HG03108 (cell line): ENCODE measurements at regions not wholly inside any gene's neighbourhood (a gene's known extent, or its start where the extent isn't known, plus 50 kb on each side); places are given as distances from the start of the nearest gene placed in this dataset.
"Not testable (repeated sequence)": the region's sequence is repeated elsewhere in the genome, so short reads cannot be mapped to it uniquely, and the experiment has no call there.

ENCODE experiments used
- ATAC-seq: cut with Tn5 transposase; IDR thresholded peaks from one replicate; pipeline ENCODE4 v1.9.1; 2021; ENCODE audit warnings: moderate library complexity; ENCODE audit not compliant: unreplicated experiment

DNA sequence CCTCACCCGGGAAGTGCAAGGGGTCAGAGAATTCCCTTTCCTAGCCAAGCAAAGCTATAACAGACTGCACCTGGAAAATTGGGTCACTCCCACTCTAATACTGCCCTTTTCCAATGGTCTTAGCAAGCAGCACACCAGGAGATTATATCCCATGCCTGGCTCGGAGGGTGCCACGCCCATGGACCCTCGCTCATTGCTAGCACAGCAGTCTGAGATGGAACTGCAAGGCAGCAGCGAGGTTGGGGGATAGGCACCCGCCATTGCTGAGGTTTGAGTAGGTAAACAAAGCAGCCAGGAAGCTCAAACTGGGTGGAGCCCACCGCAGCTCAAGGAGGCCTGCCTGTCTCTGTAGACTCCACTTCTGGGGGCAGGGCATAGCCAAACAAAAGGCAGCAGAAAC is 386.5 kb downstream of the CENPW start:
- not testable (repeated sequence) for ATAC-seq

DNA sequence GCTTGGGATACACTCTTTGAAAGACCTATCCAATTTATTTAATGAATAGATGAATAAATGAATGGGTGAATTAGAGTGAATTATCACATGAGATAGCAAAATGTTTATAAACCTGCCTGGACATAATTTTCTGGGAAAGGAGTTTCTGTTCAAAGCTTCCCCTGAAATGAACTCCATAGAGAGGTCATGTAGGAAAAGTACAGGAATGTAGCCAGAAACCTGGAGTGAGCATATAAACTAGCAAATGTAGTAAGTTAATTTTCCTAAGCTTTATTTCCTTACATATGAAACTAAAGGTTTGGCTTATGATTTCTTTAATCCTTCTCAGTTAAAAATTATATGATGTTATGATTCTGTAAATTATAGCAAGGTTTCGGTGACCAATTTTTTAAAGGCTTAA is 380.3 kb upstream of the RSPO3 start:
- ATAC-seq = no peak

DNA sequence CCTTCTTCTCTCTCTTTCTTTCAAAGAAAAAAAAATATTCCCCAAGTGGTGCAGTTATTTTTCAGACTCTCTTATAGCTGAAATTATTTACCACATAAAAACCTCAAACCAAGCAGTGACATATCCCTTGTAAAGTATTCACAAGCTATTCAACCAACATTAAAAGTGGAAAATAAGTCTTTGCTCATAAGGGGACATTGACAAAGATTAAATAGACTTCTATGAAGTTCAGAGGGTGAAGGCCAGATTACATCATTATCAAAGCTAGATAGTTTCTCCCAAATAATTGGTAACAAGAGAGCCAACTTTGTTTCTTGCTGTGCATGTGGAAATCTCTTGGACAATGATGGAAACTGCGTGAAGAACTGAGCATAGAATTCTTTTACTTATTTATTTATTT is 379.8 kb upstream of the RSPO3 start:
- no peak for ATAC-seq

DNA sequence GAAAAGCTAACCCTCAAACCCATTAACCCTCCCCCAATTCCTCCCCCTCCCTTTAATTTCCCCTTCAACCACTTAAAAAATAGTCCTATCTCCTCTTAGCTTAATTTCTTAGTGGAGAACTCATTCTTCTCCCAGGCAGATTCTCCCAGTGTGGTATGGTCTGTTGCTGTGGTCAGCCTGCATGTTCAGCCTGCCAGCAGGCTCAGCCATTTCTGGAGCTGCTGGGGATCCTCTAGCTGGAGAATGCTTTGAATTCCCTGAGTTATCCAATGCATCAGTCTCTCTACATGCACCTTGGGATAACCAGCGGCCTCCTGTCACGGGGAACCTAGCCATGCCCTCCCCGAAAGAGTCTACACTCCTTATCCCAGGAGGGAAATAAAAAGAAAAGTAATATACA is 375.4 kb upstream of the RSPO3 start:
- ATAC-seq = no peak

DNA sequence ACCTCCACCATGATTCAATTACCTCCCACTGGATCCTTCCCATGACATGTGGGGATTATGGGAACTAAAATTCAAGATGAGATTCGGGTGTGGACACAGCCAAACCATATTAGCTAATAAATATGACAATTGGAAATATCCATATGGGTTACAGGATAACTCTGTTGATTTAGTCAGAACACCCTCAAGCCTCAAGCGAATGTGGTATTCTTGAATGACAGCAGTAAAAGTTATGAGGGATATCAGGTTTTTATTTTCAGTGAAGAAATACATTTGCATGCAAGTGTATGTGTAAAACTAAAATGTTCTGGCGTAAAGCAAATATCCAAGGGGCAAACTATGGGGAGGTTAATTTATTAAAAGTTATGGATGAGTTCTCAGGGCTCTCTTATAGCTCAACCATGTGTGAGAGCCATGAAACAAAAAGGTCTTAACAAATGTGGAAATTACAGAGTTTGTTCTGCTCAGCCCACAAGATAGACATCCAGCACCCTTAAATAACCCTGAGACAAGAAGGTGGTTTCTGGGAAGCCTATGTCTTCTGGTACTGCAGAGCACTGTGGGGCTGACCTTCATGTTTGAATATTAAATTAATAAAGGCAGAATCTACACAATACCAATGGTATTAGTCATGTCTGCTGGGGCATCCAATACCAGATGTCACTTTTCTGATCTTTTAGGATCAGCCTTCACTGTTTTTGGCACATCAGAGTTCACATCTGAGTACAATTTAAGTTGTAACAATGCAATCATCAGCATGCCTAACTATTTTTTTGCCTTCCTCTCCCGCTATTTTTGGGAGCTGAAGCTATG is 370.5 kb upstream of the RSPO3 start:
- ATAC-seq = no peak

DNA sequence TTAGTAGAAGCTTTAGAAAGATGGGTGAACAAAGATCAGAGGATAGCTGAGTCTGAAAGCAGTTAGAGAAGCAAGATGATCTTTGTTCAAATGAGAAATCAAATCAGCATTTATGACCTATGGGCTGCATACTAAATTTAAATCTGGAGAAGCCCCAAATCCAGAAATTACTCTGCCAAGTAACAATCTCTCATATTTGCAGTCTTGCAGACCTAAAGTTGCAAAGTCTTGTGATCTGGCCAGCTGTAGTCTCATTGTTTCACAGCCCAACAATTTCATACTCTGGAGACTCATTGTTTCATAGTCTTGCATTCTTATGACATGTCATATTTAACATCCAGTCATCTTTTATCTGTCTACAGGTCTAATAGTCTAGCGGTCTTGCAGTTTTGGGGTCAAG is 364.9 kb upstream of the RSPO3 start:
- ATAC-seq = no peak

DNA sequence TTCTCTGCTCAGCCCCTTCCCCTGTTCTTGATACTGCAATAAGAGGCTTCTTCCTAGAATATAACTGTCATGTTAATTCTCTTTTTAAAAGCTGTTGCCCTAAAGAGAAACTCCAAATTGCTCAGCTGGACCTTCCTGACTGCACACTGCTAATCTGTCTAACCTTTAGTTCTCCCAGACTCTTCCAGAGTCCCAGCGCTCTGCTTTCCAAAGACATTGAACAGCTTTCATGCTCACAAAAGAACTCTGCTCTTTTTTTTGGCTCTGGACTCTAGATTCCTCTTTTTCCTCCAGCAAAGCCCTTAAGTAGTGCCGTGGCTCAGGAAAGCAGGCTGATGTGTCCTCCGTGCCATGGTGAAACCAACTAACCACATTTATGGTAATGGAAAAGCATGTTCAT is 356.6 kb upstream of the RSPO3 start:
- ATAC-seq = no peak

DNA sequence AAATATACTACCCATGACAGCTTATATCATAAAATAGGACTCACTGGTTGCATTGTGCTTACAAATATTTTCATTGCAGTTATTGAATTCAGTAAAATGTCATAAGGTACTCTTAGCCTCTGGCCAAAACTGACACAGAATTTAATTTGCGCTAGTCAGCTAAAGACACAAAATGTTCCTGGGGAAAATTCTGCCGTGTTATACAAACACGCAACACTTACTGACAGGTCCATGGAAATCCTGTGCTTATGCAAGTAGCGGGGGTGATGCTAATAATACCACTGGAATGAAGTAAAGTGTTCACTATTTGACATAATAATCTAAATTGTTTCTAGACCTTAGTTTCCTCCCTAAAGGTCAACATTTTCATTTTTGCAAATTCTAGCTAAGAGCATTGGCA is 354.4 kb upstream of the RSPO3 start:
- ATAC-seq = no peak

DNA sequence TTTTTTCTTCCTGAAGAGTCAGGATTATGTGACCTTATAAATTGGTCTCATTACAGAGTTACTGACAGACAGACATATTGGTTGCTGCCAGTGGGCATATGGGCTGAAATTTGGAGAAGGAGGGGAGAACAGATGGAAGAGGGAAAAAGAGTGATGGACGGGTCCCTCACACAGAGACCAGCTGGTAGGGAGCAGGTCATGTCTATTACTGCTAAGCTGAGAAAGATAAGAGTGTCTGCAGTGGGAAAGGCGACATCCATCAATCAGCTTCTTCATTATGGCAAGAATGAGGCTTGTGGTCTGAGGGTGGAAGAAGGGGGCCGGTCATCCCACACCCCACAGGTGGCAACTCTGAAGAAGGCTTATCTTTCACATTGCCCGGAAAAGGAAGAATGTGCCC is 353.8 kb upstream of the RSPO3 start:
- no peak for ATAC-seq

DNA sequence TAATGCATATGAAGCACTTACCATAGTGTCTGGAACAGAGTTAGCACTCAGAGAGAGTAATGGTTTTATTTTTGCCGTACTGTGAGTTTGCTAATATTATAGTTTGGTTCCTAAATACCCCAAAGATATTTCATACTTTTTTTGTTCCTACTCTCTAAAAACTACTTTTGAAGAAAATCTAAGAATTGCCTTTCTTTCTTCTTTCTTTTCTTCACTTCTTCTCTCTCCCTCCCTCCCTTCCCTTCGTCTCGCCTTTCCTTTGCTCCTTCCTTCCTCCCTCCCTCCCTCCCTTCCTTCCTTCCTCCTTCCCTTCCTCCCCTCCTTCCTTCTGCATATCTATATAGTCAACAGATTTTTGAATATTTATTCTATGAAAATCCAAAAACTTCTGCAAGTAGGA is 351.7 kb upstream of the RSPO3 start:
- ATAC-seq = no peak

DNA sequence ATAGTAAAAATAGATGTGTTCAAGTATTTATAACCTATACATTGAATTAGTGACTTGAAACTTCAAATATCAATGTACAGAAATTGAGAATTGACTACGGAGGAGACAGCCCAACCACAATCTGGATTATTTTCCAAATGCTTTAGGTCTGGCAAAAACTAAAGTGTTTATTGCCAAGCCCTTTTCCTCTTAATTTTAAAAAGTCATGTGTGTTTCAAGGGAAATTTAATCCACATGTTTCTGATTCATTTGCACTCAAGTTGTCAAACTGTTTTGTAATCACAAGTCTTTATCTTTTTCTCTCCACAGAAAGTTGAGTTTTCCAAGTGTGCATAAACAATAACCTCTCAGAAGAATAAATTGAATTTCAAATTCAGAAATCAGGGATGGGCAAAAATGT is 350.8 kb upstream of the RSPO3 start:
- ATAC-seq = no peak

DNA sequence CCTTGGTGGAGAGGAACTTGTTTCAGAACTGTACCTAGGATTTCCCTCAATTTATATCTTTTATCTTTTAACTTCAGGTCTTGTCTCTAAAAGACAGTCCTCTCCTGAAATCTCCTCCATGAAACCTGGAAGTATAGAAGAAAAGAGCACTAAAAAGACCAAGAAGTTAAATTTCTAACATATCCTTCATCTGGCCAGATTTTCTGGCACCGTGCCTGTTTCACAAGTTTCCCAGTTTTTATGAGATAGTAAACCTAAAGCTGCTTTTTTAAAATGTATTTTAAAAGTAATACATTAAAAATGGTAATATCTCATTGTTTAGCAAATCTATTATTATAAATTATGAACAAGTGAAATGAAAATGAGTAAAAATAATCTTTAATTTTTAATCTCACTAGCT is 348.3 kb upstream of the RSPO3 start:
- no peak for ATAC-seq

DNA sequence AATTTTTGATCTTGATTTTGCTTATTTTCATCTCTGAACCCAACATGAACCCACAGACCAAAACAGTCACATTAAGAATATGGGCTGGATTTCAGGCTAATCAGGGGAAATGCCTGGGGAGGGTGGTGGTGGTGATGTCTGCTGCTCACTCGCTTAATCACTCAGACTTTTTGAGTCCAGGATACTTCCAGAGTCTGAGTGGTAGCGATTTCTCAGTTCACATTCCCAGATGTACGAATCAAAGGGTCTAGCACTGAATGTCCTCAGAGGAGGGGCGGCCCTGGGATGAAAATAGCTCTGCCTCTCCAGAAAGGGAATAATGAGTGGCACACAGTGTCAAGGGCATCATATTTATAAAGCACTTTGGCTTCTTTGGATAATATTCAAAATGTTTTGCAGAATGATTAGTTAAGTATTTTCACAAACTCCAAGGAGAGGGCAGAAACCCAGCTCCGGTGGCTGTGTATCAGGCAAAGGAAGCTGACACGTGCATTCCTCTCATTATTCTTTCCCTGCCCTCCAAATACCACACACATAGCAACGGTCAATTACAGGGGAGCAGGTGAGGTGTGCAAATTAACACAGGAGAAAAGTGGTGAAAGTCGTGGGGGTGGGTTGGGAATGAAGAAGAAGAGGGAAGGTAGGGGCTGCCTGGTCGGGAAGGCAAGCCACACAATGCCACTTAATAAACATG is 345.2 kb upstream of the RSPO3 start:
- ATAC-seq = no peak

DNA sequence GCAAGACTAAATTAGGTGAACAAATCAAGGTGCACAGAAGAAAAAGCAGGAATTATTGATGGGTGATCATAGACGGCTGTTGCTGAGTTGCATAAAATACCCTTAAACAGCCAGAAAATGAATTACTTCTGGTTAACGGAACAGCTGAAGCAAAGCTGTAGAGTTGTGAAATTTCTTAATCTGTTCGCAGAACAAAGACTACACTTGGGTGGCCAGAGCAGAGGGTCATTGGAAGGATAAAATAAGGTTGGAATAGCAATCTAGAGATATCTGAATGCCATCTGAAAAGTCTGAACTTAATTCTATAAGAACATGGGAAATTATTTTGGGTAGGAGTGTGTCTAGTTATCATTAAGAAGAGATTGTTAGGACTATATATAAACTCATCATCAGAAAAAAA is 339.1 kb upstream of the RSPO3 start:
- ATAC-seq = no peak

DNA sequence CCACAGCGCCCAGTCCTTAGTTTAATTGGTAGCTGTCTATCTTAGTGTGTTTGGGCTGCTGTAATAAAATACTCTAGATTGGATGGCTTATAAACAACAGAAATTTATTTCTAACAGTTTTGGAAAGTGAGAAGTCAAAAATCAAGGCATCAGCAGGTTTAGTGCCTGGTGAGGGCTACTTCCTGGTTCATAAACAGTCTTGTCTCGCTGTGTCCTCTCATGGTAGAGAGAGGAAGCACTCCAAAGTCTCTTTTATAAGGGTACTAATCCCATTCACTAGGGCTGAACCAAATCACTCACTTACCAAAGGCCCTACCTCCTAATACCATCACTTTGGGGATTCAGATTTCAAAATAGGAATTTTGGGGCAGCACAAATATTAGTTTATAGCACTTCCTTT is 336.9 kb upstream of the RSPO3 start:
- no peak for ATAC-seq

DNA sequence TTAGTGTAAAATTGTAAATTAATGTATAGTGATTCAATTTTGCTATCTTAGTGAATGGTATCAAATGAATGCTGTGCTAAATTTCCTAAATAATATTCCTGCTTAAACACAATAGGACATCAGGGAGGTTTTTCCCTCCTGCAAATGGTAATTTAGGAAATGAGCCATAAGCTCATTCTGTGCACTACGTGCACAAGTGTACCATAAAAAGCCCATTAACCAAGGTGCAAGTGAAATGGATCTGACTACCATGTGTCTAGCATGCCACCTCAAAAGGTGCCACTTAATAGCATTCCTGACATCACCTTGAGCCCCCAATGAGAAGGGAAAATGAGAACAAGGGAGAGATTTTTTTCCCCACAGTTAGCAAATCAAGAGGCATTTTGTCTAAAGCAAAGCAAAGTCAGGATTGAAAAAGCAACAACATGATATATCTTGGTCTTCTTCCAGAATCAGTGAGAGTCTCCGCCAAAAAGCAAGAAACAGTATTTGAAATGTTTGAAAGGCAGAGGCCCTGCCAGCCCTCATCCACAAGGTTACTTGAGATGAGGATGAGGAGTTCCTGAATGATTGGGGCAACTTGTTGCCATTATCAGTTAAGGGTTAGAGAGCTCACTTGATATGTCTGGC is 334.2 kb upstream of the RSPO3 start:
- ATAC-seq = no peak

DNA sequence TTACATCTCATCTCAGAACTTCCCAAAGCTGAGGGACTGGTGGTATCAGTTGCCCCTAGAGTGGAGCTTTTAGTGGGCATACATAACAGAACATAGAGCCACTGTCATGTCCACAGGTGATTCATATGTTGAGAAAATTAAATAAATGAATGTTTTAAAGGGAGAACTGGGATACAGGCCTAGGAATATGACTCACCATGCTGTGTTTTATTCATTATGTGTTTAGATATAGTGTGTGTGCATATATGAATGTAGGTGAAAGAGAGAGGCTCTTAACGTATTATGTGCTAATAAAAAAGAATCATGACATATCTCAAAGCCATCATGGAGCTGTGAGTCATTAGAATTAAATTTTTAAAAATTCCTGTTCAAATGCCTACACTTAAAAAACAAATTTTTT is 332.2 kb upstream of the RSPO3 start:
- no peak for ATAC-seq

DNA sequence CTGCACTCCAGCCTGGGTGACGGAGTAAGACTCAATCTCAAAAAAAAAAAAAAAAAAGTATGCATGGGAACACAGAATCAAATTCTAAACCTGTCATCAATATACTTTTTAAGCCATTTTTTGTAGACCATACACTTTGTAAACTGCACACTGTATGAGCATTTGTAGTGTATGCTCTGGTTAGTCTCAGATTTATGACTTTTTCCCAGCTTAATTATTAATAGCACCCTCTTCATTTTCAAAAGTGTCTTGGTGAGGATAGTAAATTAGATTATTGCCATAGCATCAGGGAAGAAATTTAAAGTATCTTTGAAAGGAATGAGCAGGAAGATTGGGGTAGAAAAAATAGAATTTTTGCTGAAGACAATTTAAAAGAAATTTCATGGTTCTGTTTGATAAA is 330.8 kb upstream of the RSPO3 start:
- ATAC-seq = no peak

DNA sequence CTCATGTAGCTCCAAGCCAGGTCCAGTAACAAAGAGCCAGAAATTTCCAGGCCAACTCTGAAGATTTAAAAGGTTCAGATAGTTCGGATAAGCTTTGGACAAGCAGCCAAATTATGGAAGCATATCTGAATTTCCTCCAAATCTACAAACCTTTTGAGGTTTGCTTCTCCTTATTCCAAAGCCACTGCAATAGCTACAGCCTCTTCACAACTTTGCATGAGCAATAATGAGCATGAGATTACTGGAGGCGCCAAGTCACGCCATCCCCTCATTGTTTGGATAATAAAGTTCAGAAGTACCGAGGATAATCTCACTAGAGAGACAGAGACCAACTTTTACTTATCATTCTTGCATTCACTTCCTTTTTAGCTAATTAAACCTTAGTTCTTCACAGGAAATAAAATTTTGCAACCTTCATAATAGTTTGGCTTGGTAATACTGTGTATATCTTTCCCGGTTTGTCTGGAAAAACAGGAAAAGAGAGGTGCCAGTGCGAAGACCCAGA is 329.6 kb upstream of the RSPO3 start:
- ATAC-seq = no peak

DNA sequence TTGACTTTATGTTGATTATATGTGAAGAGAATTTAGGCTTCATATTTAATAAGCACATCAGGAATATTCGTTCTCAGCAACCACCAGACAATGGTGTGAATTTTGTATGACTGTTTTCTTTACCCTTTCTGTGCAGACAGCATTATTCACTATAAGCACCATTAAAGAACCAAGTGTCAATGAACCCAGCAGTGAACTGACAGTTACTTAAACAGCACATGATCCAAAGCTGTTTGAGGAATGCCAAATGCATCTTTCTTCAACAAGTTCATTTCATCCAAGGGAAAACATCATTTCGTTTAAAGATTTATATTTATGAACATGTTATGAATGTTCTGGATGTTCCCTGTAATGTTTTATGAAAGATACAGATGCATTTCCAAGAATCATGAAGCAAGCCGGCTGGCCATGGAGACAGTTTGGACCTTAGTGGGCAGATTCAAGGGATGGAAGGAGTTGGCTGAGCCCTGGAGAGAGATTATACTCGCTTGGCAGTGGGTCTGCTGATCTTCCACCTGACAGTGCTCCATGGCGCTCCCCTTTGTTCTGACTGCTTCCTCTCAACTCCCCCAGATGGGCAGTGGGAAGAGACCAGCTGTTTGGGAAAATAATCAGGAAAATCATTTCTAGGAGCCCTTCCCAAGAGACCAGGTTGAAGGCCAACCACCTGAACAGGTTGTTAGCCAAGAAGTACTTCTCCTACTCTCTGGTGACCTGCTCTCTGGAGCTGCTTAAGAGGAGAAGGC is 326.0 kb upstream of the RSPO3 start:
- ATAC-seq = no peak

DNA sequence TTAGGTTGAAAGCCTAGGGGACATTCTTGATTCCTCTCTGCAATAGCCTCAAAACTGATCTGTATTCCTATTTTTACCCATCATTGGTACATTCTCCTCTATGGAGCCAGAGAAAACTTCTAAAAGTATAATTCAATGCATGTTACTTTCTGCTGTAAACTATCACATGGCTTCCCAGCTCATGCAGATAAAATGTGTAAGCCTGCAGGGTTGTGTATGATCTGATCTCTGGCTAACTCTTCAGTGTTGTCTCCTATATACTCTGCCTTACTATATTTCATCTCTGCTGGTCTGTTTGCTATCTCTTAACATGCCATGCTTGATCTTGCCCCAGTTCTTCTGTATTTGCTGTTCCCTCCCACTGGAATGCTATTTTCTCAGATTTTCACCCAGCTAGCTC is 323.3 kb upstream of the RSPO3 start:
- no peak for ATAC-seq
